Large intestine (tissue), 3 donors: ENCODE measurements at regions not wholly inside any gene's neighbourhood (a gene's known extent, or its start where the extent isn't known, plus 50 kb on each side); places are given as distances from the start of the nearest gene placed in this dataset.

Experiments used
- DNase-seq, 2 donors: peaks; one replicate each; pipeline versions ENCODE4 v3.0.0 to v3.0.0-alpha.2; 2013
- H3K27ac ChIP-seq: one replicate; pipeline ENCODE4 v1.5.1; 2013; ENCODE audit warnings: low read length
- H3K27me3 ChIP-seq: 2 replicates; pipeline ENCODE4 v1.6.1; 2013; ENCODE audit warnings: low read length; ENCODE audit not compliant: control insufficient read depth, insufficient read depth
- H3K36me3 ChIP-seq: 2 replicates; pipeline ENCODE4 v1.6.1; 2013; ENCODE audit warnings: low read length; ENCODE audit not compliant: control insufficient read depth, insufficient read depth
- H3K4me1 ChIP-seq: one replicate; pipeline ENCODE4 v1.6.1; 2013; ENCODE audit warnings: low read length; ENCODE audit not compliant: control insufficient read depth, insufficient read depth
- H3K4me3 ChIP-seq: one replicate; pipeline ENCODE4 v1.5.1; 2013; ENCODE audit warnings: low read length
- H3K9me3 ChIP-seq: one replicate; pipeline ENCODE4 v1.6.1; 2013; ENCODE audit warnings: mild to moderate bottlenecking, low read depth, low read length, moderate library complexity; ENCODE audit not compliant: control insufficient read depth
- WGBS: methylation state at CpG from one replicate; pipeline ENCODE4 v1.1.5; 2013; ENCODE audit warnings: low lambda C conversion rate; ENCODE audit not compliant: insufficient coverage; 5-methylcytosine and 5-hydroxymethylcytosine counted together

DNA sequence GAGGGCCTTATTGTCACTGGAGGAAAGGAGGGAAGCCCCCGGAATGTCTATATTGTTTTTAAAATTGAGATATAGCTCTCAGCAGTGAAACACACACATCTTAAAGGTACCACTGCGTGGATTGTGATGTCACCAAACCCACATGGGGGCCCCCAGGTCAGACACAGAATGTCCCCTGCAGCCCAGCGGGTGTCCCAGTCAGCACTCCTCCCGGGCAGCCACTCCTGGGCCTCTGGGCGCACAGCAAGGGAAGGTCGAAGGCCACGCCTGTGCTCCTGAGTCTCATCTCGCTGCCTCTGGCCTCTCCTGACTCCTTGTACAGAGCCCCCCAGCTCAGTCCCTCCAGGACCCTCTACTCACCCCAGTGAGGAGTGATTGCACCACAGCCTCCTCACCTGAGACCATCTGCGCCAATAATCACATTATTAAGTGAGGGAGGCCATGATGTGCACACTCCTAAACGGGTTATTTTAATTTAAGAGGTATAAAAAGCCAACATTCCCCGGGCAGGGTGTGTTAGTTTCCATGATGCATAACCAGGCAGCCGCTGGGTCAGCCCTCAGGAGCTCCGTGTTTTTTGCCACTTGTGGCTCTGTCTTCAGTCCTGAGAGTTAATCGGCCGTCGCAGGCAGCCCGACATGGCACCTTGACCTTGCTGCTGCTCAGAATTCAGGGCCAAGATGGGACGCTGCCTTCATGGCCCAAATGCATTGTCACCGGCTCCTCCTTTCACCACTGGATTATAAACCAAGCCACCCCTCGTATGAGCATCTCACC, 1089.3 kb downstream of the BRD1 start:
- no peaks in the 10 kb centered on the region for H3K4me1 ChIP-seq
- peaks cover 10% of the 10 kb centered on the region for H3K9me3 ChIP-seq
- no peak overlapping the region for H3K4me3 ChIP-seq
- no peaks in the 10 kb centered on the region for H3K27me3 ChIP-seq
- WGBS: 100% methylated on average over 1 of the region's 20 CpGs
- no peak for DNase-seq
- H3K27ac ChIP-seq: no peak overlapping the region
- no peaks in the 10 kb centered on the region for H3K36me3 ChIP-seq

DNA sequence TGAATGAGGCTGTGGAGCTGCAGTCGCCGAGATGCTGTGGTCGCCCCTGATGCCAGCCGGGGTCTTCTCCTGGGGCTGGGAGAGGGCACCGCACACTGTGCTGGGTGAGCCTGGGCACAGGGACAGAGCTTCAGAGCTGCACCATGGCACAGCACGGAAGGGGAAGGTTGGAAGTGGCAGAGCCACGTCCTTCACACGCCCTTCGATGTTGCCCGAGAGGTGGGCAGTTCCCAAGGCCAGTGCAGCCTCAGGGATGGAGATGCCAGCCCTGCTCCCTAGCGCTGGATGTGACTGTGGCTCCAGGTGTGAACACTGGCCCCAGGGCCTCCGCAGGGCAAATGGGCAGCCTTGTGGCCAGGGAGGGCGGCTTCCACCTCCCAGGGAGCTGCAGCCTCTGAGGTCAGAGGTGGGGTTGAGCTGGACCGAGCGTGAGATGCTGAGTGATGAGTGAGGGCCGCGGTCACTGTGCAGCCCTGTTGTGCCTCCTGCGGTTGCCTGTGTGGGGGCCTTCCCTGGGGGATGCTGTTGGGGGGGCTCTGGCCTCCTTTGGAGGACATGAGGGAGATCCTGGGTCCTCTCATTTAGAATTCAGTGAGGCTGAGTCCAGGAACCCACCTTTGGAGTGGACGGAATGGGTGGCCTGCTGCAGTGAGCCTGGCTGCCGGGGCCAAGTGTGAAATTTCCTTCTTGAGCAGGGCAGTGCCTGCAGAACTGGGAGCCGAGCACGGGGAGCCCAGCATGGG, 1090.0 kb downstream of the BRD1 start:
- H3K27me3 ChIP-seq: no peaks in the 10 kb centered on the region
- H3K4me1 ChIP-seq: no peaks in the 10 kb centered on the region
- no peaks in the 10 kb centered on the region for H3K36me3 ChIP-seq
- H3K4me3 ChIP-seq: no peak overlapping the region
- WGBS: no CpG with 5 or more reads among the region's 22 CpGs
- H3K9me3 ChIP-seq: peaks cover 8% of the 10 kb centered on the region
- DNase-seq: no peak
- no peak overlapping the region for H3K27ac ChIP-seq

DNA sequence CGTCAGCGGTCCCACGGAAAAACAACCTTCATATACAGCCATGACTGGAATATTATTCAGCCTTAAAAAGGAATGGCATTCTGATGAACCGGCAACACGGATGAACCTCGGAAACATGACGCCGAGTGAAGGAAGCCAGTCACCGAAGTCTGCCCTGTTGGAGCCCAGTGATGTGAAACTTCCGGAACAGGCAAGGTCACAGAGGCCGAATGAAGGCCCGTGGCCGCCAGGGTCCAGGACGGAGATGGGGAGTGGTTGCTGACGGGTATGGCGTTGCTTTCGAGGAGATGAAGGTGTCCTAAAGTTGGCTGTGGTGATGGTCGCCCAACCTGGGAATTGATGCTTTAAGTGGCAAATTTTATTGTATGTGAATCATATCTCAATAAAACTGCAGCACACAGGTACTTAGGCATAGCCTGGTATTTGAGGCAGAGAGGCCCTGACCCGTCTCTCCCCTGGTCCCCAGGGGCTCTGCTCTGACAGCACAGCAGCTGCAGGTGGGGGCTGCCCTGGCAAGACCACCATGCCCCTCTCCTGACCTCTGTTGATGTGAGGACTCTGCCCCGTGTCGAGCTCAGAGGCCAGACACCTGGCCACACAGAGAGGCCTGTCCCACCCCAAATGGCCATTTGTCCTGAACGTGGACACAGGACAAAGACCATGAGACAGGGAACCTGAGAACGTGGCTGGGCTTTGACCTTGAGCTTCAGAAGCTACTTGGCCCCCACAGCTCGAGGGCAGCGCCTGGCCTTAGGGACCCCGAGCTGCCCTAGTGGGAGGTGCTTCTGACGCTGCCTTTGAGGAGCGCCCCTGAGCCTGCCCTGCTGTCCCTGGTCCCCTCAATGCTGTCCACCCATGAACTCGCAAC, 1090.8 kb downstream of the BRD1 start:
- Histone ChIP-seq H3K4me3 (no peak overlapping the region), H3K36me3 (no peaks in the 10 kb centered on the region), H3K9me3 (peaks cover 3% of the 10 kb centered on the region), H3K27ac (no peak overlapping the region), H3K27me3 (no peaks in the 10 kb centered on the region), H3K4me1 (no peaks in the 10 kb centered on the region)
- no CpG with 5 or more reads among the region's 29 CpGs for WGBS
- no peak for DNase-seq

DNA sequence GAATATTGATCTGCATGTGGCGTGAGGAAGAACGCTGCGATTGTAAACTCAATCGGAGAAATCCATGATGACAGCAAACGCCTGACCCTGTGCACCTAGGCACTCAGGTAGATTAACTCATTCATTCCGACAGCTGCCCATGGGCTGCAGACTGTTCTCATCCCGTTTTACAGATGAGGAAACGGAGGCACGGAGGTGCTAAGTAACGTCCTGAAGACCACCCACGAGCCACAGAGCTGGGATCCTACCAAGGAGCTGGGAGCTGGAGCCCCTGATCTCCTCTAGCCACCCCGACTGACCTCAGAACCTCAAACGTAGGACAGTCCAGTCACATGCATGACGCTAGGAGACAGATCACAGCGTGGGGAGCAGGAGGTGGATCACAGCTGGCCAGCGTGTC, 1092.7 kb downstream of the BRD1 start:
- Histone ChIP-seq H3K36me3 (no peaks in the 10 kb centered on the region), H3K4me3 (no peak overlapping the region), H3K9me3 (peaks cover 3% of the 10 kb centered on the region), H3K27ac (no peak overlapping the region), H3K27me3 (no peaks in the 10 kb centered on the region), H3K4me1 (no peaks in the 10 kb centered on the region)
- DNase-seq: no peak
- WGBS: no CpG with 5 or more reads among the region's 16 CpGs

DNA sequence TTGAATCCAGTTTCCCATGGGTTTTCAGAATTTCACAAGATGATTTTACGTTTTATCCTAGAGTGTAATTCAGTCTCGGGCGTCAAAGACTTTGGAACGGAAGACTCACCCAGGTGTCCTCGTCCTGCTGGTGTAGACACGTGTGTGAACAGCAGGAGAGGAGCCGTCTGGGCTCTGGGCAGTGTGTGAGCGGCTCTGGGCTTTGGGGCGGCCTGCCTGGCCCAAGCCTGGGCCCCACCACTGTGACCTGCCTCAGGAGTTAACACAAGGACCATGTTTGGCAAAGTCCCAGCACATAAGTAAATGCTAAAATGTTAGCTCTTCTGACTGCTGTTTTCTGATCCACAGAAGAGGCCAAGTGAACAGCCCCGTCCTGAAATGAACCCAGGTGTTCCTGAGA, 1093.3 kb downstream of the BRD1 start:
- DNase-seq: no peak
- WGBS: no CpG with 5 or more reads among the region's 10 CpGs
- Histone ChIP-seq H3K4me3 (no peak overlapping the region), H3K9me3 (peaks cover 3% of the 10 kb centered on the region), H3K4me1 (no peaks in the 10 kb centered on the region), H3K27ac (no peak overlapping the region), H3K27me3 (no peaks in the 10 kb centered on the region), H3K36me3 (no peaks in the 10 kb centered on the region)

DNA sequence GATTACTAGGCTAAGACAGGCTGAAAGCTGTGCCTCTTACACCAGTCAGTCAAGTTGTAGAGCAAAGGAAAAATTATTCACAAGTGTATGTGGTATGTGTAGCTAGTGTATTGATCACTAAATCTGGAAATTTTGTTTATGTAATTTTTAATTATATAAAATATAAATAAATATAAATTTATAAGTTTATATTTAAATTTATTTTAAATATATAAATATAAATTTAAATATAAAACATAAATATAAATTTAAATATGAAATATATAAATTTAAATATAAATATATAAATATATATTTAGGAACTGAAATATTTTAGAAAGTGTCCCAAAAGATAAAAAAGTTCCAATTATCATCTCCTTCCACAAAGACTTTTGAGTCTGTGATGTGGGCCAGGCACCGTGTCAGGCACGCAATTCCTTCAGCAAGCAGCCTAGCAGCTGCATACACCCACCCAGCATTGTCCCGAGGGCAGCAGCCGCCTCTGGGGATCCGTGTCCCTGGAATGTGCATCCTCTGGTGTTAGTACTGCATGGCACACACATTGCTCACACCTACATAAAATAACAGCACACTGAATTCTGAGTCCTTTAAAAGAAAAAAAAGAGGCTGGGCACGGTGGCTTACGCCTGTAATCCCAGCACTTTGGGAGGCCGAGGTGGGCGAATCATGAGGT, 1098.0 kb downstream of the BRD1 start:
- Histone ChIP-seq H3K4me3 (no peak overlapping the region), H3K36me3 (no peaks in the 10 kb centered on the region), H3K4me1 (no peaks in the 10 kb centered on the region), H3K27me3 (no peaks in the 10 kb centered on the region), H3K27ac (no peak overlapping the region), H3K9me3 (peaks cover 3% of the 10 kb centered on the region)
- DNase-seq: no peak
- WGBS: no CpG with 5 or more reads among the region's 9 CpGs

DNA sequence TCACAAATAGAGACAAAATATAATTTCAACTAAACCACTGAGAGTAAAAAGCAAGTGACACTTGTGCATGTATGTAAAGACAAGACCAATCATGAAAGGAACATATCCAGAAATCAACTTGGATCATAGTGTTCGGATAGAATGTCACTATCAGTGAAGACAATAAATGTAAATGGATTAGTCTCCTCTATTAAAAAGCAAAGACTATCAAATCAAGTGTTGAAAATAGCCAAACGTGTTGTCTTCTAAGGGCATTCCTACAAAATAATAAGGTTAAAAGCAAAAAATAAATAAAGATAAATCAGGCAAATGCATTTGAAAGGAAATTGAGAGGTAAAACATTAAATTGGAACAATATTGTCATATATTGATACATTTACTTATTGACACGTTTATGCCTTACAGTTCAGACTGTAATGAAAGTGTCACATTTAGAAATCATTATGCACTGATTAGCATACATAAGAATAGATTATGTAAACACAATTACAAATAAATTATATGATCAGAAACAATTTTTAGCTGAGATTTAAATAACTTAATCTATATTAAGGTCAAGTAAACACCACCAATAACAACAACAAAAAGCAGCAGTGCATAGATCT, 1100.1 kb downstream of the BRD1 start:
- Histone ChIP-seq H3K4me3 (no peak overlapping the region), H3K9me3 (no peaks in the 10 kb centered on the region), H3K27ac (no peak overlapping the region), H3K27me3 (no peaks in the 10 kb centered on the region), H3K4me1 (no peaks in the 10 kb centered on the region), H3K36me3 (no peaks in the 10 kb centered on the region)
- DNase-seq: no peak
- whole genome bisulfite sequencing: 92% methylated on average over 2 of the region's 3 CpGs

DNA sequence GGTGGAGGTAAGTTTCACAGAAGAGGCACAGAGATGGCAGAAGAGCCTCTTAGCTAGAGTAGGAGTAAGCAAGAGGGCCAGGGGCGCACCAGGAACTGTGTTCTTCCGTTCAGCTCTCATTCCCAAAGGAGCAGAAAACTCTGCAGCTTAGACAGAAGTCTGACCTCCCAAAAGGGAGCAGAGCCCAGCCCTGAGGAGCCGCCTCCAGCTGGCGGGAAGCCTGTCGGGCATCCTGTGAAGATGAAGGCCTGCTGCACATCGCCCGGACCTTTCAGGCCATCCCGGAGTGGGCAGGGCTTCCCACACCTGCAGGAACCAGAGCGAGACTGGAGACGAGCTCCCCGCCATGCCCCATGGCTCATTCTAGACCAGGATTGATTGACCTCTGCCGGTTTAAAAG, 1102.8 kb downstream of the BRD1 start:
- 80% methylated on average over 1 of the region's 12 CpGs for WGBS

DNA sequence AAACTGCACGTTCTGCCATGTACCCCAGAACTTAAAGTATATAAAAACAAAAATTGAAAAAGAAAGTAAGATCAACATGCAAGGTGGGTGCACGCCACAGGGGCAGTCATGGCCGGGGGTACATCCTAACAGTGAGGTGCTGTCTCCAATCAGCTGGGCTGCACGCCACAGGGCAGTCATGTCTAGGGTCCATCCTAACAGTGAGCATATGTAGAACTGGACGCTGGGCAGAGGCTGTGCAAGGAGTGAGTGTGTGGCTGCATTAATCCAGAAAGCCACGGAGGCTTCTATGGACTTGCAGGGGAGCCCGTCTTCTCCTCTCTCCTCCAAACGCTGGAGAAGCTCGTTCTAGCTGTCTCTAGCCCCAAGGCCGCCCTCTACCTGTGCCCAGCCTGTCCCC, 1105.0 kb downstream of the BRD1 start:
- no CpG with 5 or more reads among the region's 10 CpGs for WGBS
- Histone ChIP-seq H3K27ac (no peak overlapping the region), H3K9me3 (no peaks in the 10 kb centered on the region), H3K4me3 (no peak overlapping the region), H3K36me3 (no peaks in the 10 kb centered on the region), H3K27me3 (no peaks in the 10 kb centered on the region), H3K4me1 (no peaks in the 10 kb centered on the region)
- no peak for DNase-seq

More for the DNA sequence above, 1102.8 kb downstream of the BRD1 start:
- no peaks in the 10 kb centered on the region for H3K36me3 ChIP-seq
- no peaks in the 10 kb centered on the region for H3K4me1 ChIP-seq
- no peaks in the 10 kb centered on the region for H3K9me3 ChIP-seq
- no peak overlapping the region for H3K27ac ChIP-seq
- no peak overlapping the region for H3K4me3 ChIP-seq
- DNase-seq: no peak
- H3K27me3 ChIP-seq: no peaks in the 10 kb centered on the region

DNA sequence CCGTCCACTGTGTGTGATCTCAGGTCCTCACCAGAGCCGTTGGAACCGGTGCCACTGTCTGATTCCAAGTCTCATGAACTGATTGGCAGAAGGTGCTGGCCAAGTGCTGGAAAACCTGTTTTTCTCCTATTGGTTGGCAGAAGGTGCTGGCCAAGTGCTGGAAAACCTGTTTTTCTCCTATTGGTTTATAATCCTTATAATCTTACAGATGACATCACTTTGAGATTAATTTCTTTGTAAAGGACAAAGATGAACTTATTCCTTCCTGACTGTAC, 1106.3 kb downstream of the BRD1 start:
- DNase-seq: no peak
- Histone ChIP-seq H3K27ac (no peak overlapping the region), H3K27me3 (no peaks in the 10 kb centered on the region), H3K4me3 (no peak overlapping the region), H3K9me3 (no peaks in the 10 kb centered on the region), H3K4me1 (no peaks in the 10 kb centered on the region), H3K36me3 (no peaks in the 10 kb centered on the region)
- WGBS: no CpG with 5 or more reads among the region's 3 CpGs
